ENCODE measurements at regions not wholly inside any gene's neighbourhood (a gene's known extent, or its start where the extent isn't known, plus 50 kb on each side); places are given as distances from the start of the nearest gene placed in this dataset.

- no peak for TF ChIP-seq CTCF (IDR thresholded peaks at IDR 0.05; ENCODE audit: insufficient read depth, low read length, poor library complexity, severe bottlenecking)
- no peak for DNase-seq (ENCODE audit: low read depth)
- Histone ChIP-seq H3K4me3 (ENCODE audit: low read depth, low read length) (no peak overlapping the region), H3K36me3 (ENCODE audit: control insufficient read depth, insufficient read depth, low read length) (no peaks in the 10 kb centered on the region), H3K27me3 (ENCODE audit: control insufficient read depth, insufficient read depth, low read length) (no peaks in the 10 kb centered on the region)
Observed at GRCh38 chr4:22063613-22064012, 115.0 kb upstream of the KCNIP4 start.

GRCh38 chr4:22062676-22063075, 114.1 kb upstream of the KCNIP4 start:
- no peak overlapping the region for H3K4me3 ChIP-seq (ENCODE audit: low read depth, low read length)
- no peak for TF ChIP-seq CTCF (IDR thresholded peaks at IDR 0.05; ENCODE audit: insufficient read depth, low read length, poor library complexity, severe bottlenecking)

GRCh38 chr4:22055954-22056353, 107.4 kb upstream of the KCNIP4 start:
- H3K36me3 ChIP-seq (ENCODE audit: control insufficient read depth, insufficient read depth, low read length): no peaks in the 10 kb centered on the region
- H3K4me3 ChIP-seq (ENCODE audit: low read depth, low read length): no peak overlapping the region
- no peak for DNase-seq (ENCODE audit: low read depth)
- TF ChIP-seq CTCF (IDR thresholded peaks at IDR 0.05; ENCODE audit: insufficient read depth, low read length, poor library complexity, severe bottlenecking): no peak
- no peaks in the 10 kb centered on the region for H3K27me3 ChIP-seq (ENCODE audit: control insufficient read depth, insufficient read depth, low read length)

More at GRCh38 chr4:22062676-22063075, 114.1 kb upstream of the KCNIP4 start:
- H3K27me3 ChIP-seq (ENCODE audit: control insufficient read depth, insufficient read depth, low read length): no peaks in the 10 kb centered on the region
- no peak for DNase-seq (ENCODE audit: low read depth)
- no peaks in the 10 kb centered on the region for H3K36me3 ChIP-seq (ENCODE audit: control insufficient read depth, insufficient read depth, low read length)

- Histone ChIP-seq H3K4me3 (ENCODE audit: low read depth, low read length) (no peak overlapping the region), H3K27me3 (ENCODE audit: control insufficient read depth, insufficient read depth, low read length) (no peaks in the 10 kb centered on the region), H3K36me3 (ENCODE audit: control insufficient read depth, insufficient read depth, low read length) (no peaks in the 10 kb centered on the region)
- no peak for DNase-seq (ENCODE audit: low read depth)
- no peak for TF ChIP-seq CTCF (IDR thresholded peaks at IDR 0.05; ENCODE audit: insufficient read depth, low read length, poor library complexity, severe bottlenecking)
Observed at GRCh38 chr4:22052076-22052475, 103.5 kb upstream of the KCNIP4 start.

GRCh38 chr4:22048323-22048722, 99.8 kb upstream of the KCNIP4 start:
- Histone ChIP-seq H3K4me3 (ENCODE audit: low read depth, low read length) (no peak overlapping the region), H3K27me3 (ENCODE audit: control insufficient read depth, insufficient read depth, low read length) (no peaks in the 10 kb centered on the region), H3K36me3 (ENCODE audit: control insufficient read depth, insufficient read depth, low read length) (no peaks in the 10 kb centered on the region)
- no peak for TF ChIP-seq CTCF (IDR thresholded peaks at IDR 0.05; ENCODE audit: insufficient read depth, low read length, poor library complexity, severe bottlenecking)
- no peak for DNase-seq (ENCODE audit: low read depth)

GRCh38 chr4:22047793-22048192, 99.2 kb upstream of the KCNIP4 start:
- Histone ChIP-seq H3K4me3 (ENCODE audit: low read depth, low read length) (no peak overlapping the region), H3K36me3 (ENCODE audit: control insufficient read depth, insufficient read depth, low read length) (no peaks in the 10 kb centered on the region), H3K27me3 (ENCODE audit: control insufficient read depth, insufficient read depth, low read length) (no peaks in the 10 kb centered on the region)
- TF ChIP-seq CTCF (IDR thresholded peaks at IDR 0.05; ENCODE audit: insufficient read depth, low read length, poor library complexity, severe bottlenecking): no peak
- DNase-seq (ENCODE audit: low read depth): no peak
